Coronary artery (tissue), 2 donors: ENCODE measurements at regions not wholly inside any gene's neighbourhood (a gene's known extent, or its start where the extent isn't known, plus 50 kb on each side); places are given as distances from the start of the nearest gene placed in this dataset.

ENCODE experiments used
- DNase-seq: peaks from one replicate; pipeline ENCODE4 v3.0.0-alpha.2; 2017; ENCODE audit warnings: low spot score
- H3K27ac ChIP-seq, 2 donors: fragments of 200-600 bp; sonication (generic); one replicate each; pipeline ENCODE4 v1.5.1; 2016 to 2019
- H3K4me3 ChIP-seq: fragments of 200-600 bp; sonication (generic); 2 replicates; pipeline ENCODE4 v1.5.1; 2016; ENCODE audit warnings: mild to moderate bottlenecking, moderate library complexity
- CTCF ChIP-seq: fragments of 200-600 bp; sonication (generic); IDR thresholded peaks from one replicate; pipeline ENCODE4 v1.5.1; 2019; ENCODE audit warnings: antibody characterized with exemption

GRCh38 chr10:10587744-10588393, 429.8 kb upstream of the CELF2 start:
- no peak for TF ChIP-seq CTCF
- Histone ChIP-seq H3K27ac (peak overlapping the region; percentile 16 to 68), H3K4me3 (no peak overlapping the region)
- DNase-seq: no peak

DNA sequence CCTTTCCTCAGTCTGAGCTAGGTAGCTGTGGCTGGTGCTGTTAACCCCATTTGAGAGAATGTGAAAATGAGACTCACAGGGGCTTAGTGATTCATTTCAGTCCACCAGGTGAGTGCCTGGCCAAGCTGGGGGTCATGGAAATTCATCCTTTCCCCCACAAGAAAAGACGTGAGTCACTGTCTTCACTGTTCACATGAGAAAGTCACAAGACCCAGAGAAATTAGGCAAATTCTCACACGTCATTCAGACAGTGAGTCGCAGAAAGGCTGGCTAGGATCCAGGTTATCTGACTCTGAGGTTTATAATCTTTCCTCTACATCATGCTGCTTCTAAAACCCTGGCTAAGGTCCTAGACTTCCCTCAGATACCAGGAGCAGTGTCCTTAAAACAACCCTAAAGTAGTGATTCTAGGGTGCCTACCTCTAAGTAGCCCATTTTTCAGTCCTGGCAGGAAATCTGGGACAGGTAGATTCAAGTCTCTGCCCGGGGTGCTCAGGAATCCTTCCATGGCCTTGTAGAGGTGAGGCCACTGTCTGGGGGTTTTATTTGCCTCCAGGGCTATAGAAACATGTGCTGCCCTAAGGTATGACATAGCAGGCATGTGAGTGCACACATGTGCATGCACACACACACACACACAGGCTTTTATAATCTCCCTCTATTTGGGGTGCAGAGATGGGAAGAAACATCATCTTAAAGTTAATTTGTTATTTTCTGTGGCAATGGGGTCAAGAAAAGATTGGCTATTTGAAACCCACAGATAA, 427.9 kb upstream of the CELF2 start:
- no peak for DNase-seq
- H3K27ac ChIP-seq: no peak overlapping the region
- no peak for TF ChIP-seq CTCF
- no peak overlapping the region for H3K4me3 ChIP-seq

- H3K27ac ChIP-seq: peak overlapping the region in 1 of 2 donors; percentile 28
- H3K4me3 ChIP-seq: no peak overlapping the region
Observed at GRCh38 chr10:10591715-10592341, 425.8 kb upstream of the CELF2 start.

DNA sequence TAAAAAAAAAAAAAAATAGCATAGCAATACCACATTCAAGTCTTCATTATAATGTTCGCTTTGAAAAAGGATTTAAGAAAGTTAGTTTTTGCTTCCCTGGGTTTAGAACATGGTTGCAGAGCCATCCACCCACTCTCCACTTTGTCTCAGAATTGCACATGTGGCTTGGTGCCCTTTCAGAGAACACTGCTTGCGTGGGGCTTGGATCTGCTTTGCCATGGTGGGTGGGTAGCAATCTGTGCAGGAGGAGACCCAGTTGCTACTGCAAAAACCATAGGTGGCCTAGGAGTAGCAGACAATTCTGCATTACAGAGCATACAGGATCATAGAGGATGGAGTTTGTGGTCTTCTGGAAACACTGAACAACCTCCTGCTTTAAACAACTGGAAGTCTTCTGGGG, 421.4 kb upstream of the CELF2 start:
- TF ChIP-seq CTCF: no peak
- no peak overlapping the region for H3K4me3 ChIP-seq

More at GRCh38 chr10:10591715-10592341, 425.8 kb upstream of the CELF2 start:
- DNase-seq: no peak
- no peak for TF ChIP-seq CTCF

GRCh38 chr10:10598297-10598696, 419.4 kb upstream of the CELF2 start:
- DNase-seq: no peak
- H3K4me3 ChIP-seq: no peak overlapping the region
- no peak for TF ChIP-seq CTCF
- H3K27ac ChIP-seq: no peak overlapping the region

More for the DNA sequence above, 421.4 kb upstream of the CELF2 start:
- DNase-seq: no peak
- no peak overlapping the region for H3K27ac ChIP-seq

GRCh38 chr10:10600004-10600403, 417.7 kb upstream of the CELF2 start:
- Histone ChIP-seq H3K27ac (no peak overlapping the region), H3K4me3 (no peak overlapping the region)
- no peak for TF ChIP-seq CTCF
- no peak for DNase-seq
